IMR-90 (cell line): ENCODE measurements at regions not wholly inside any gene's neighbourhood (a gene's known extent, or its start where the extent isn't known, plus 50 kb on each side); places are given as distances from the start of the nearest gene placed in this dataset.

Experiments
- ATAC-seq: fragments of 200-7000 bp; cut with Tn5 transposase; 2 replicates; pipeline ENCODE4 v1.9.1; 2020; ENCODE audit warnings: low read depth, mild to moderate bottlenecking, moderate library complexity
- BruUV-seq: library from RNA; stranded (reverse); fragments of 400-500 nt; replicated peaks from 2 replicates; lab custom pipeline; 2021; lab: Mats Ljungman, UMichigan
- CTCF ChIA-PET: fragments of 300-600 bp; formaldehyde crosslinking; extraction: SDS; loops from one replicate; lab custom pipeline; 2021; ENCODE audit warnings: antibody characterized with exemption; lab: Yijun Ruan, JAX
- POLR2A ChIA-PET: fragments of 300-600 bp; sonication (Branson Sonifier 250); formaldehyde crosslinking; loops from one replicate; lab custom pipeline; 2022; ENCODE audit warnings: antibody characterized with exemption; ENCODE audit not compliant: unreplicated experiment; lab: Charles Lee
- DNase-seq: peaks from one replicate; pipeline ENCODE4 v3.0.0; 2013
- H2AFZ ChIP-seq: replicated peaks from 2 replicates; pipeline ENCODE3; 2013; ENCODE audit warnings: low read length, mild to moderate bottlenecking; ENCODE audit not compliant: poor library complexity
- H2AK5ac ChIP-seq: 2 replicates; pipeline ENCODE4 v1.6.1; 2013; ENCODE audit warnings: low read depth, low read length, inconsistent platforms
- H2AK9ac ChIP-seq: replicated peaks from 2 replicates; pipeline ENCODE3; 2013; ENCODE audit warnings: mild to moderate bottlenecking, low read depth, low read length, moderate library complexity; ENCODE audit not compliant: poor library complexity
- H2BK120ac ChIP-seq: 2 replicates; pipeline ENCODE4 v1.6.1; 2013; ENCODE audit warnings: low read depth, low read length, inconsistent platforms
- H2BK15ac ChIP-seq: 3 replicates; pipeline ENCODE4 v1.6.1; 2013; ENCODE audit warnings: low read depth, low read length, inconsistent platforms
- H2BK20ac ChIP-seq: 2 replicates; pipeline ENCODE4 v1.6.1; 2013; ENCODE audit warnings: low read depth, mild to moderate bottlenecking, inconsistent platforms, low read length, moderate library complexity
- H2BK5ac ChIP-seq: 2 replicates; pipeline ENCODE4 v1.6.1; 2013; ENCODE audit warnings: mild to moderate bottlenecking, low read depth, low read length, inconsistent platforms; ENCODE audit not compliant: poor library complexity, severe bottlenecking
- H3K14ac ChIP-seq: replicated peaks from 2 replicates; pipeline ENCODE4 v1.6.1; 2013; ENCODE audit warnings: low read depth, low read length, inconsistent platforms
- H3K18ac ChIP-seq: 2 replicates; pipeline ENCODE4 v1.6.1; 2013; ENCODE audit warnings: low read depth, low read length, control low read depth
- H3K23ac ChIP-seq: 2 replicates; pipeline ENCODE4 v1.6.1; 2013; ENCODE audit warnings: low read depth, low read length, inconsistent platforms
- H3K27ac ChIP-seq: 2 replicates; pipeline ENCODE4 v1.5.1; 2013; ENCODE audit warnings: mild to moderate bottlenecking, control low read depth, low read length; ENCODE audit not compliant: insufficient read depth
- H3K27me3 ChIP-seq: 2 replicates; pipeline ENCODE4 v1.6.1; 2013; ENCODE audit warnings: low read length; ENCODE audit not compliant: control insufficient read depth, insufficient read depth
- H3K36me3 ChIP-seq: 2 replicates; pipeline ENCODE4 v1.6.1; 2013; ENCODE audit warnings: low read length, mixed read lengths; ENCODE audit not compliant: control insufficient read depth, insufficient read depth
- H3K4ac ChIP-seq: 2 replicates; pipeline ENCODE4 v1.6.1; 2013; ENCODE audit warnings: low read depth, low read length, inconsistent platforms
- H3K4me1 ChIP-seq: 2 replicates; pipeline ENCODE4 v1.6.1; 2013; ENCODE audit warnings: low read length, mixed read lengths; ENCODE audit not compliant: control insufficient read depth, insufficient read depth
- H3K4me2 ChIP-seq: 2 replicates; pipeline ENCODE4 v1.6.1; 2013; ENCODE audit warnings: low read depth, mild to moderate bottlenecking, control low read depth, low read length, moderate library complexity
- H3K4me3 ChIP-seq: 2 replicates; pipeline ENCODE4 v1.5.1; 2013; ENCODE audit warnings: low read depth, mild to moderate bottlenecking, control low read depth, low read length, moderate library complexity; ENCODE audit not compliant: insufficient read depth
- H3K56ac ChIP-seq: 2 replicates; pipeline ENCODE4 v1.6.1; 2013; ENCODE audit warnings: low read length, inconsistent platforms; ENCODE audit not compliant: insufficient read depth; ENCODE audit errors: extremely low read depth
- H3K79me1 ChIP-seq, 2 experiments: 2 replicates each; pipeline ENCODE4 v1.6.1; 2013; ENCODE audit warnings: low read length in 2 of 2, inconsistent platforms in 1 of 2, low read depth in 1 of 2
- H3K9ac ChIP-seq: 2 replicates; pipeline ENCODE4 v1.6.1; 2013; ENCODE audit warnings: low read depth, low read length, control low read depth
- H3K9me1 ChIP-seq: 2 replicates; pipeline ENCODE4 v1.6.1; 2013; ENCODE audit warnings: low read length, inconsistent platforms; ENCODE audit not compliant: insufficient read depth
- H3K9me3 ChIP-seq: 2 replicates; pipeline ENCODE4 v1.6.1; 2013; ENCODE audit warnings: low read length; ENCODE audit not compliant: control insufficient read depth, insufficient read depth
- H4K20me1 ChIP-seq: 2 replicates; pipeline ENCODE4 v1.6.1; 2013; ENCODE audit warnings: low read length, inconsistent platforms; ENCODE audit not compliant: insufficient read depth
- H4K5ac ChIP-seq: 2 replicates; pipeline ENCODE4 v1.6.1; 2013; ENCODE audit warnings: mild to moderate bottlenecking, low read depth, low read length, control low read depth
- H4K8ac ChIP-seq, 2 experiments: 2 replicates each; pipeline ENCODE4 v1.6.1; 2013; ENCODE audit warnings: low read depth in 2 of 2, low read length in 2 of 2, control low read depth in 1 of 2, inconsistent platforms in 1 of 2
- H4K91ac ChIP-seq: 2 replicates; pipeline ENCODE4 v1.6.1; 2013; ENCODE audit warnings: low read depth, low read length, inconsistent platforms; ENCODE audit not compliant: insufficient read depth
- CEBPB ChIP-seq: IDR thresholded peaks from 2 replicates; pipeline ENCODE4 v1.6.1; 2012; ENCODE audit warnings: low read depth, low read length, improper control_type of control experiment
- CHD1 ChIP-seq: IDR thresholded peaks from 2 replicates; pipeline ENCODE4 v1.6.1; 2012; ENCODE audit warnings: low read depth, low read length, improper control_type of control experiment
- ELK1 ChIP-seq: fragments of 150-350 bp; IDR thresholded peaks from 2 replicates; pipeline ENCODE4 v1.6.1; 2016; ENCODE audit warnings: low read depth, mild to moderate bottlenecking, low read length, moderate library complexity, borderline replicate concordance
- FOS ChIP-seq: fragments of 150-350 bp; IDR thresholded peaks from 2 replicates; pipeline ENCODE4 v1.6.1; 2016; ENCODE audit warnings: low read depth, low read length
- MAFK ChIP-seq: IDR thresholded peaks from 2 replicates; pipeline ENCODE4 v1.6.1; 2012; ENCODE audit warnings: low read depth, low read length, improper control_type of control experiment
- MAZ ChIP-seq: IDR thresholded peaks from 2 replicates; pipeline ENCODE4 v1.6.1; 2012; ENCODE audit warnings: low read depth, mild to moderate bottlenecking, low read length, improper control_type of control experiment, moderate library complexity, borderline replicate concordance
- MXI1 ChIP-seq: IDR thresholded peaks from 2 replicates; pipeline ENCODE4 v1.6.1; 2012; ENCODE audit warnings: low read depth, mild to moderate bottlenecking, low read length, moderate library complexity, borderline replicate concordance
- POLR2A ChIP-seq: IDR thresholded peaks from 2 replicates; pipeline ENCODE4 v1.6.1; 2012; ENCODE audit warnings: mild to moderate bottlenecking, low read depth, low read length
- RAD21 ChIP-seq: IDR thresholded peaks from 2 replicates; pipeline ENCODE4 v1.6.1; 2012; ENCODE audit warnings: low read length, improper control_type of control experiment
- RCOR1 ChIP-seq: IDR thresholded peaks from 2 replicates; pipeline ENCODE4 v1.6.1; 2012; ENCODE audit warnings: mild to moderate bottlenecking, low read length, improper control_type of control experiment; ENCODE audit not compliant: insufficient replicate concordance
- RFX5 ChIP-seq: IDR thresholded peaks from 2 replicates; pipeline ENCODE4 v1.8.0; 2012; ENCODE audit warnings: low read depth, mild to moderate bottlenecking, low read length, moderate library complexity
- SMC3 ChIP-seq: fragments of 150-350 bp; IDR thresholded peaks from 2 replicates; pipeline ENCODE4 v1.6.1; 2016; ENCODE audit warnings: low read depth, mild to moderate bottlenecking, antibody characterized with exemption, low read length, moderate library complexity
- WGBS, 2 experiments: methylation state at CpG; one replicate each; pipeline versions ENCODE4 v1.1.5 to v1.1.7; 2013; ENCODE audit warnings: missing lambda C conversion rate in 2 of 2; ENCODE audit not compliant: insufficient read length in 1 of 2; ENCODE audit errors: extremely low coverage in 2 of 2; 5-methylcytosine and 5-hydroxymethylcytosine counted together
- dilution Hi-C: fragments of 300-500 bp; cut with HindIII; formaldehyde crosslinking; loops from one replicate; pipeline ENCODE4 v1.14.3; 2018; ENCODE audit warnings: low sequenced_read_pairs; ENCODE audit not compliant: unreplicated experiment
- in situ Hi-C: fragments of 300-500 bp; cut with MboI; formaldehyde crosslinking; loops from 3 replicates; pipeline ENCODE4 v1.14.3; 2019; ENCODE audit warnings: low sequenced_read_pairs, inconsistent platforms, mixed read lengths
- intact Hi-C: fragments of 100-400 bp; cut with micrococcal nuclease; formaldehyde crosslinking; loops from 2 replicates; pipeline ENCODE4 v1.10.0; 2022
- TF ChIP-seq, protein P1 (sequence below): conservative IDR thresholded peaks from 2 replicates; pipeline ENCODE4 v1.5.1; 2012; ENCODE audit warnings: mild to moderate bottlenecking, low read depth, low read length, improper control_type of control experiment
- TF ChIP-seq, protein P2 (sequence below): fragments of 150-350 bp; IDR thresholded peaks from 2 replicates; pipeline ENCODE4 v1.6.1; 2017; ENCODE audit warnings: mild to moderate bottlenecking, antibody characterized with exemption, low read length, low read depth

DNA sequence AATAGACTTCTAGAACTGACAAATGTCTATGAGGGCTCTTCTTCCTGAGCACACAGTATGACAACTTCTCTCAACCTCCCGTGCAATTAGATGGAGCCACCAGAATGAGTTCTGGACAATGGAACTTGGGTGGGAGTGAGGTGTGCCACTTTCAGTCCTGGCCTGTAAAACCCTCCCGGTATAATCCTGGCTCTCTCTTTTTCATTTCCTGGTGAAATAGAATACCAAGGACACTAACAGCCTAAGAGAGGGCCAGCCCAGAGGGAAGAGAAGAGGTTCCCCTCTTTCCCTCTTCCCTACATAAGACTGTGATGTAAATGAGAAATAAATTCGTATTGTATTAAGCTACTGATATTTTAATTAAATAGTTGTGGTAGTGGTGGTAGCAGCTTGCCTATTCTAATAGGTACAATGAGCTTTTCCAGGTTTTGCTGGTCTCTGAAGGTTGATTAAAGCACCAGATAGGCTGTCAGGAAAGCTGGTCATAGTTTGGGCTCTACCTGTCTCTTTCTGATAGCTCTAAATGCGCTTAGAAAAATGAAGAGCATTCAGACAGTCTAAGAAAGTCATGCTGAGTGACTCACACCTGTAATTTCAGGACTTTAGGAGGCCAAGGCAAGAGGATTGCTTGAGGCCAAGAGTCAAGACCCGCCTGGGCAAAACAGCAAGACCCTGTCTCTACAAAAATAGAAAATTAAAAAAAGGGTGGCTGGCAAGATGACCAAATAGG, 108.6 kb upstream of the ZNF644 start:
- H2BK15ac ChIP-seq: no peak overlapping the region
- POLR2A ChIA-PET: no interaction called here

More for the DNA sequence above, 108.6 kb upstream of the ZNF644 start:
- TF ChIP-seq MAZ (no peak), SMC3 (no peak), RFX5 (no peak), MXI1 (no peak), CEBPB (no peak), POLR2A (no peak), CHD1 (no peak), RAD21 (no peak), ELK1 (no peak), MAFK (no peak), FOS (no peak), RCOR1 (no peak)
- TF ChIP-seq, protein P1, sequence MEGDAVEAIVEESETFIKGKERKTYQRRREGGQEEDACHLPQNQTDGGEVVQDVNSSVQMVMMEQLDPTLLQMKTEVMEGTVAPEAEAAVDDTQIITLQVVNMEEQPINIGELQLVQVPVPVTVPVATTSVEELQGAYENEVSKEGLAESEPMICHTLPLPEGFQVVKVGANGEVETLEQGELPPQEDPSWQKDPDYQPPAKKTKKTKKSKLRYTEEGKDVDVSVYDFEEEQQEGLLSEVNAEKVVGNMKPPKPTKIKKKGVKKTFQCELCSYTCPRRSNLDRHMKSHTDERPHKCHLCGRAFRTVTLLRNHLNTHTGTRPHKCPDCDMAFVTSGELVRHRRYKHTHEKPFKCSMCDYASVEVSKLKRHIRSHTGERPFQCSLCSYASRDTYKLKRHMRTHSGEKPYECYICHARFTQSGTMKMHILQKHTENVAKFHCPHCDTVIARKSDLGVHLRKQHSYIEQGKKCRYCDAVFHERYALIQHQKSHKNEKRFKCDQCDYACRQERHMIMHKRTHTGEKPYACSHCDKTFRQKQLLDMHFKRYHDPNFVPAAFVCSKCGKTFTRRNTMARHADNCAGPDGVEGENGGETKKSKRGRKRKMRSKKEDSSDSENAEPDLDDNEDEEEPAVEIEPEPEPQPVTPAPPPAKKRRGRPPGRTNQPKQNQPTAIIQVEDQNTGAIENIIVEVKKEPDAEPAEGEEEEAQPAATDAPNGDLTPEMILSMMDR: no peak
- TF ChIP-seq, protein P2, sequence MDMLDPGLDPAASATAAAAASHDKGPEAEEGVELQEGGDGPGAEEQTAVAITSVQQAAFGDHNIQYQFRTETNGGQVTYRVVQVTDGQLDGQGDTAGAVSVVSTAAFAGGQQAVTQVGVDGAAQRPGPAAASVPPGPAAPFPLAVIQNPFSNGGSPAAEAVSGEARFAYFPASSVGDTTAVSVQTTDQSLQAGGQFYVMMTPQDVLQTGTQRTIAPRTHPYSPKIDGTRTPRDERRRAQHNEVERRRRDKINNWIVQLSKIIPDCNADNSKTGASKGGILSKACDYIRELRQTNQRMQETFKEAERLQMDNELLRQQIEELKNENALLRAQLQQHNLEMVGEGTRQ: no peak
- no peak overlapping the region for H3K9ac ChIP-seq
- WGBS, 2 experiments: 0% methylated on average over 1 of the region's 5 CpGs; no CpG with 5 or more reads in 1 of the 2 experiments
- H3K4me1 ChIP-seq: no peaks in the 10 kb centered on the region
- no peak overlapping the region for H4K5ac ChIP-seq
- H3K18ac ChIP-seq: no peak overlapping the region
- H3K9me1 ChIP-seq: no peaks in the 10 kb centered on the region
- no peak overlapping the region for H2AK5ac ChIP-seq
- no peak overlapping the region for H3K4me2 ChIP-seq
- H3K27me3 ChIP-seq: no peaks in the 10 kb centered on the region
- H4K8ac ChIP-seq: no peak overlapping the region
- H3K4ac ChIP-seq: no peak overlapping the region
- no peak overlapping the region for H2AK9ac ChIP-seq
- DNase-seq: no peak
- no peak overlapping the region for H2BK5ac ChIP-seq
- H3K23ac ChIP-seq: no peak overlapping the region
- H4K20me1 ChIP-seq: no peaks in the 10 kb centered on the region
- in situ Hi-C loops: no loop called here
- dilution Hi-C loops: no loop called here
- no peak overlapping the region for H2BK20ac ChIP-seq
- no TSS peak for BruUV-seq
- no peak overlapping the region for H3K4me3 ChIP-seq
- H3K27ac ChIP-seq: no peak overlapping the region
- H3K9me3 ChIP-seq: no peaks in the 10 kb centered on the region
- CTCF ChIA-PET: interaction anchor here (0.8 kb wide), 1 partner anchor 1679 kb away, joined by 3 read pairs; no protein-coding TSS in a partner anchor
- no peak overlapping the region for H3K14ac ChIP-seq
- no peak overlapping the region for H4K91ac ChIP-seq
- intact Hi-C loops: no loop called here
- H2BK120ac ChIP-seq: no peak overlapping the region
- no peak overlapping the region for H2AFZ ChIP-seq
- no peak for ATAC-seq
- H3K36me3 ChIP-seq: no peaks in the 10 kb centered on the region
- H3K56ac ChIP-seq: no peak overlapping the region
- H3K79me1 ChIP-seq: no peaks in the 10 kb centered on the region
